Trophoblast cell (in vitro differentiated cells and primary cell): ENCODE measurements at regions not wholly inside any gene's neighbourhood (a gene's known extent, or its start where the extent isn't known, plus 50 kb on each side); places are given as distances from the start of the nearest gene placed in this dataset.

Experiments
- DNase-seq, 2 donors: peaks; one replicate each; pipeline ENCODE4 v3.0.0-alpha.2; 2016
- H2AFZ ChIP-seq: 2 replicates; pipeline ENCODE4 v1.6.1; 2013; ENCODE audit warnings: low read length, moderate library complexity, mild to moderate bottlenecking; ENCODE audit not compliant: insufficient read depth, poor library complexity
- H2AK5ac ChIP-seq: 2 replicates; pipeline ENCODE4 v1.6.1; 2013; ENCODE audit warnings: mild to moderate bottlenecking, low read length
- H2BK120ac ChIP-seq: 2 replicates; pipeline ENCODE4 v1.6.1; 2013; ENCODE audit warnings: low read length, mild to moderate bottlenecking, moderate library complexity; ENCODE audit not compliant: insufficient read depth, poor library complexity
- H2BK12ac ChIP-seq: 2 replicates; pipeline ENCODE4 v1.6.1; 2013; ENCODE audit warnings: mild to moderate bottlenecking, low read length, moderate library complexity
- H2BK5ac ChIP-seq: 2 replicates; pipeline ENCODE4 v1.6.1; 2013; ENCODE audit warnings: low read length, low read depth, moderate library complexity, mild to moderate bottlenecking; ENCODE audit not compliant: poor library complexity
- H3K14ac ChIP-seq: 2 replicates; pipeline ENCODE4 v1.6.1; 2013; ENCODE audit warnings: mild to moderate bottlenecking, low read length
- H3K18ac ChIP-seq: 2 replicates; pipeline ENCODE4 v1.6.1; 2013; ENCODE audit warnings: mild to moderate bottlenecking, low read length
- H3K23ac ChIP-seq: 2 replicates; pipeline ENCODE4 v1.6.1; 2013; ENCODE audit warnings: low read length
- H3K27ac ChIP-seq: 2 replicates; pipeline ENCODE4 v1.5.1; 2013; ENCODE audit warnings: low read depth, mild to moderate bottlenecking, inconsistent platforms, low read length, moderate library complexity
- H3K27me3 ChIP-seq: 2 replicates; pipeline ENCODE4 v1.6.1; 2013; ENCODE audit warnings: inconsistent platforms, mild to moderate bottlenecking, low read length, moderate library complexity; ENCODE audit not compliant: insufficient read depth
- H3K36me3 ChIP-seq, 2 experiments: 1 replicate in 1 of 2; 2 replicates in 1 of 2; pipeline ENCODE4 v1.6.1; 2013; ENCODE audit warnings: low read length in 2 of 2, mild to moderate bottlenecking in 2 of 2, moderate library complexity in 1 of 2; ENCODE audit not compliant: insufficient read depth in 2 of 2, control insufficient read depth in 1 of 2
- H3K4ac ChIP-seq: 2 replicates; pipeline ENCODE4 v1.6.1; 2013; ENCODE audit warnings: low read depth, mild to moderate bottlenecking, low read length, moderate library complexity
- H3K4me1 ChIP-seq, 2 experiments: 1 replicate in 1 of 2; 2 replicates in 1 of 2; pipeline ENCODE4 v1.6.1; 2013; ENCODE audit warnings: low read length in 2 of 2, mild to moderate bottlenecking in 2 of 2, moderate library complexity in 1 of 2; ENCODE audit not compliant: insufficient read depth in 2 of 2, control insufficient read depth in 1 of 2
- H3K4me2 ChIP-seq: 2 replicates; pipeline ENCODE4 v1.6.1; 2013; ENCODE audit warnings: inconsistent platforms, mild to moderate bottlenecking, low read length, moderate library complexity
- H3K4me3 ChIP-seq: 2 replicates; pipeline ENCODE4 v1.5.1; 2013; ENCODE audit warnings: mild to moderate bottlenecking, low read depth, low read length, inconsistent platforms
- H3K79me1 ChIP-seq: one replicate; pipeline ENCODE4 v1.6.1; 2013; ENCODE audit warnings: low read length
- H3K79me2 ChIP-seq: 2 replicates; pipeline ENCODE4 v1.6.1; 2013; ENCODE audit warnings: low read length, mild to moderate bottlenecking; ENCODE audit not compliant: control insufficient read depth, insufficient read depth, poor library complexity
- H3K9ac ChIP-seq: 2 replicates; pipeline ENCODE4 v1.6.1; 2013; ENCODE audit warnings: mild to moderate bottlenecking, low read length
- H3K9me3 ChIP-seq: 2 replicates; pipeline ENCODE4 v1.6.1; 2013; ENCODE audit warnings: low read depth, mild to moderate bottlenecking, control low read depth, inconsistent platforms, low read length; ENCODE audit not compliant: insufficient read depth
- H4K12ac ChIP-seq: 2 replicates; pipeline ENCODE4 v1.6.1; 2013; ENCODE audit warnings: low read depth, mild to moderate bottlenecking, low read length, moderate library complexity
- H4K8ac ChIP-seq: 2 replicates; pipeline ENCODE4 v1.6.1; 2013; ENCODE audit warnings: low read depth, mild to moderate bottlenecking, low read length, moderate library complexity
- H4K91ac ChIP-seq: one replicate; pipeline ENCODE4 v1.6.1; 2013; ENCODE audit warnings: low read depth, mild to moderate bottlenecking, low read length, moderate library complexity
- WGBS: extraction: QIAGEN DNeasy Blood & Tissue Kit; methylation state at CpG from one replicate; pipeline ENCODE4 v1.1.7; 2013; ENCODE audit warnings: missing lambda C conversion rate; ENCODE audit not compliant: insufficient read length, insufficient coverage; ENCODE audit errors: extremely low coverage; 5-methylcytosine and 5-hydroxymethylcytosine counted together

DNA sequence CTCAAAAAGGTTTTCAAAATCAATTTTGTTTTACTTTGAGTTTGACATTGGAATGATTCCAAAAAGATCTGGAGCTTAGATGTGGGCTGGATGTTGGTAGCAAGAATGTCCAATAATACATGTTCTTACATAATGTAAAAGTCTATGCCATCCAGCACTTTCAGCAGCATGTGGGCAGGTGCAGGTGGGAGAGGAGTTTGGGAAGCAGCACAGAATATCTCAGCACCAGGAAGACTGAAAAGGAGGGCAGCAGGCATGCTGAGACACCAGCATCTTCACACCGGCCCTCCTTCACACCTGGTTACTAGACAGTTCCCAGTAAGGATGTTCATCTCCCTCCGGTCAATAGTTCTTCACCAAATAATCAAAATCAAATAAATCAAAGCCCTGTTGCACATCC is 166.6 kb downstream of the ZBTB18 start:
- Histone ChIP-seq H2BK12ac (no peak overlapping the region), H4K8ac (no peak overlapping the region), H2BK5ac (no peak overlapping the region), H3K9ac (no peak overlapping the region), H3K79me1 (peaks cover 4% of the 10 kb centered on the region), H3K27me3 (no peaks in the 10 kb centered on the region), H3K36me3 (no peaks in the 10 kb centered on the region), H3K4ac (no peak overlapping the region), H3K23ac (no peak overlapping the region), H2AK5ac (no peak overlapping the region), H3K18ac (no peak overlapping the region), H3K9me3 (peaks cover 5% of the 10 kb centered on the region), H2AFZ (no peak overlapping the region), H2BK120ac (no peak overlapping the region), H4K91ac (no peak overlapping the region), H4K12ac (no peak overlapping the region), H3K4me2 (no peak overlapping the region), H3K14ac (no peak overlapping the region), H3K27ac (no peak overlapping the region), H3K4me3 (no peak overlapping the region), H3K4me1 (peaks cover 6 to 8% of the 10 kb centered on the region in 2 experiments), H3K79me2 (peaks cover 2% of the 10 kb centered on the region)
- no peak for DNase-seq
- WGBS: no CpG with 5 or more reads among the region's 2 CpGs

DNA sequence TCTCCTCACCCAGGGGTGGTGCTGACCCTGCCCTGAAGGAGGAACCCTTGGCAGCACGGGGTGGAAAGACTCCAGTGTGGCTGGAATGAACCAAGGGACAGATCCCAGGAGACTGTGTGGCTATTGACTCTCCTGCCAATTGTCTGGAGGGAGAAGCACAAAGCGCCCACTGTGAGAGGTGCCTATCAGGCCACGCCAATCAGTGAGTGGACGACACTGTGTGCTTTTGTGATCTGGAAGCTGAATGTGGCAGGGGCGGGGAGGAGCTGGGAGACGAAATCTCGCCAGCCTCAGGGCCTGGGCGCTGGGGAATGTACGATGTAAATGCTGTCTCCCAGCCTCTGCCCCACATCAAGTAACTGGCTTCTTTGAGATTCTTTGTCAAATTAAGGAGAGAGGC is 167.1 kb downstream of the ZBTB18 start:
- Histone ChIP-seq H3K18ac (no peak overlapping the region), H2BK120ac (no peak overlapping the region), H3K79me2 (peaks cover 2% of the 10 kb centered on the region), H4K91ac (no peak overlapping the region), H3K27ac (no peak overlapping the region), H3K14ac (no peak overlapping the region), H3K9me3 (peaks cover 5% of the 10 kb centered on the region), H3K27me3 (no peaks in the 10 kb centered on the region), H3K4ac (no peak overlapping the region), H3K9ac (no peak overlapping the region), H4K8ac (no peak overlapping the region), H3K79me1 (peaks cover 4% of the 10 kb centered on the region), H3K23ac (no peak overlapping the region), H2AFZ (no peak overlapping the region), H2BK12ac (no peak overlapping the region), H3K36me3 (no peaks in the 10 kb centered on the region), H4K12ac (no peak overlapping the region), H2BK5ac (no peak overlapping the region), H3K4me3 (no peak overlapping the region), H3K4me1 (peaks cover 6 to 8% of the 10 kb centered on the region in 2 experiments), H3K4me2 (no peak overlapping the region), H2AK5ac (no peak overlapping the region)
- DNase-seq: no peak
- no CpG with 5 or more reads among the region's 9 CpGs for WGBS

DNA sequence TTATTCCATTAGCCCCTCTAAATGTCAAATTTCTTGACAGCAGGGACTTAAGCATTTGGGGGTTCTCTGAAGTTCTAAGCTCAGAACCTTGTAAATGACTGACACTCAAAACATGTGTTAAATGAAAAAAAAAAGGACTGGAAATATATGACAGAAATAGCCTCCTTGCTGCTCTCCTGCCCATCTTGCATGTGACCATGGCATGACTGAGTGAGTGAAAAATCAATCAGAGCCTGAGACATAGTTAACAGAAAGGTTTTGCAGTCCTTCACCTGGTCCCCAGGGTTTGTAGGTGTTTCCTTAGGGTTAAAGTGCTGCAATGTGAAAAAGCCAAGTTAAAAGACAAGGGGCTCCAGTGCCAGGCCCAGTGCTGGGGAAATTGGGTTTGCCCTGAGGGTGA is 168.1 kb downstream of the ZBTB18 start:
- H3K4me1 ChIP-seq: peaks cover 4 to 6% of the 10 kb centered on the region in 2 experiments
- H4K8ac ChIP-seq: no peak overlapping the region
- no peak overlapping the region for H3K4me3 ChIP-seq
- H4K12ac ChIP-seq: no peak overlapping the region
- H3K79me2 ChIP-seq: peaks cover under 1% of the 10 kb centered on the region
- no peak overlapping the region for H3K23ac ChIP-seq
- H2BK120ac ChIP-seq: no peak overlapping the region
- no peak overlapping the region for H2AFZ ChIP-seq
- no peak overlapping the region for H3K27ac ChIP-seq
- H3K4ac ChIP-seq: no peak overlapping the region
- no peak overlapping the region for H3K14ac ChIP-seq
- H3K79me1 ChIP-seq: peaks cover 2% of the 10 kb centered on the region
- no peak overlapping the region for H2BK12ac ChIP-seq
- peaks cover 5% of the 10 kb centered on the region for H3K9me3 ChIP-seq
- H2AK5ac ChIP-seq: no peak overlapping the region
- no peaks in the 10 kb centered on the region for H3K36me3 ChIP-seq
- H3K18ac ChIP-seq: no peak overlapping the region
- H2BK5ac ChIP-seq: no peak overlapping the region
- H4K91ac ChIP-seq: no peak overlapping the region
- no peaks in the 10 kb centered on the region for H3K27me3 ChIP-seq
- H3K4me2 ChIP-seq: no peak overlapping the region
- no peak overlapping the region for H3K9ac ChIP-seq
- DNase-seq: no peak

DNA sequence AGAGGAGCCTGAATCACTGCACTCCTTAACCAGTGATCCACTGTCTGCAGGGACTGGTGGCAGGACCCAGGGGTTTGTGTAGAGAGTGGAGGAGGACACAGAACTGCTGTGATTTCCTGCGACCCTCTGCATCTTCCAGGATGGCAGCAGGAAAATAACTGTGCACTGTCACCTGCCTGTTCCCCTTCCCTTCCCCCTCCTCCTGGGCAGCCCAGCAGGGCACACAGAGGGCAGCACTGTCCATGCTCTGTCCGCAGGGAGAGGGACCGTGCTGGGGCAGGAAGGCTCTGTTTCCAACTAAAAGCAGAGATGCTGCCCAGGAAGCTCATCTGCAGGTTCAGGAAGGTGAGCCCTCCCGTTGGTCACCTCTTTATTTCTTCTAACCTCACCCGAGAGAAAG is 168.7 kb downstream of the ZBTB18 start:
- H3K4ac ChIP-seq: no peak overlapping the region
- no CpG with 5 or more reads among the region's 5 CpGs for WGBS
- no peaks in the 10 kb centered on the region for H3K36me3 ChIP-seq
- H3K79me2 ChIP-seq: no peaks in the 10 kb centered on the region
- no peak overlapping the region for H3K4me3 ChIP-seq
- no peak overlapping the region for H2BK12ac ChIP-seq
- no peak overlapping the region for H3K9ac ChIP-seq
- H2AFZ ChIP-seq: no peak overlapping the region
- H2BK120ac ChIP-seq: no peak overlapping the region
- no peak overlapping the region for H2BK5ac ChIP-seq
- no peak overlapping the region for H4K91ac ChIP-seq
- no peak overlapping the region for H3K23ac ChIP-seq
- no peak overlapping the region for H2AK5ac ChIP-seq
- H3K18ac ChIP-seq: no peak overlapping the region
- H4K12ac ChIP-seq: no peak overlapping the region
- H3K14ac ChIP-seq: no peak overlapping the region
- no peaks in the 10 kb centered on the region for H3K27me3 ChIP-seq
- H3K4me2 ChIP-seq: no peak overlapping the region
- no peak overlapping the region for H4K8ac ChIP-seq
- peaks cover 0 to under 1% of the 10 kb centered on the region in 2 experiments for H3K4me1 ChIP-seq
- H3K9me3 ChIP-seq: peaks cover 3% of the 10 kb centered on the region
- no peak for DNase-seq
- H3K79me1 ChIP-seq: no peaks in the 10 kb centered on the region
- H3K27ac ChIP-seq: no peak overlapping the region
